Activated T-cell treated with anti-CD3 and anti-CD28 coated beads, Interleukin-2, amount 50 U/mL, for 72 hours (primary cell): ENCODE measurements at regions not wholly inside any gene's neighbourhood (a gene's known extent, or its start where the extent isn't known, plus 50 kb on each side); places are given as distances from the start of the nearest gene placed in this dataset.
A peak's percentile ranks its signal among the peaks of the same experiment; 100 is the strongest.
"Not testable (repeated sequence)": the region's sequence is repeated elsewhere in the genome, so short reads cannot be mapped to it uniquely, and the experiment has no call there.

Experiments
- ATAC-seq, 2 donors: fragments of 150-1000 bp; cut with Tn5 transposase; replicated peaks in 1 of 2; 2 replicates each; pipeline ENCODE4 v1.10.0; 2021; ENCODE audit warnings: moderate library complexity in 2 of 2, mild to moderate bottlenecking in 1 of 2
- DNase-seq, 2 donors: peaks; one replicate each; pipeline ENCODE4 v3.0.0; 2021 to 2022; ENCODE audit warnings: mixed read lengths in 1 of 2
- H3K27ac Mint-ChIP-seq: one replicate; pipeline ENCODE4 v1.8.0; 2022; ENCODE audit warnings: mild to moderate bottlenecking, moderate library complexity, mixed read lengths
- H3K27me3 Mint-ChIP-seq: one replicate; pipeline ENCODE4 v1.8.0; 2022; ENCODE audit warnings: low read depth, mixed read lengths
- H3K36me3 Mint-ChIP-seq, 2 donors: one replicate each; pipeline ENCODE4 v1.8.0; 2022; ENCODE audit warnings: mixed read lengths in 2 of 2, mild to moderate bottlenecking in 1 of 2; ENCODE audit not compliant: insufficient read depth in 2 of 2
- H3K4me1 Mint-ChIP-seq: one replicate; pipeline ENCODE4 v1.8.0; 2022; ENCODE audit warnings: low read depth, mixed read lengths
- H3K4me3 Mint-ChIP-seq, 2 donors: one replicate each; pipeline ENCODE4 v1.8.0; 2022; ENCODE audit warnings: mild to moderate bottlenecking in 2 of 2, mixed read lengths in 2 of 2, moderate library complexity in 2 of 2
- H3K9me3 Mint-ChIP-seq, 2 donors: one replicate each; pipeline ENCODE4 v1.8.0; 2022; ENCODE audit warnings: mixed read lengths in 2 of 2

DNA sequence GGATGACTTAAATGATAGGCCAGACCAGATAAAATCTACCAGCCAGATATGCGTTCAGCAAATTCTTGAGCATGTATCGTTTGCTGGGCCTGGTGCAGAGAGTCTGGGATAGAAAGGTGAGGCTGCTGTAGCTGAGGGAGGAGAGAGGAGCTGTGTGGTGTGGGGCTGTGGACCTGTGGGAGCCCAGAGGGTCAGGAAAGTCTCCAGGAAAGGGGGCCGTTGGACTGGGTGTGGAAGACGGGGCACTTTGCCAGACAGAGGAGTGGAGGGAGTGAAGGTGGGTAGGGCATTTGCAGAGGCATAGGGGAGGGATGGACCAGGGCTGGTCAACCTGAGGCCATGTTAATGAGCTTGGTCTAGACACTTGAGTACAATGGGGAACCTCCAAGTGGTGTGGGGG lies 124.7 kb upstream of the UNC5B start:
- peaks cover 0 to under 1% of the 10 kb centered on the region in 2 donors for H3K36me3 Mint-ChIP-seq

DNA sequence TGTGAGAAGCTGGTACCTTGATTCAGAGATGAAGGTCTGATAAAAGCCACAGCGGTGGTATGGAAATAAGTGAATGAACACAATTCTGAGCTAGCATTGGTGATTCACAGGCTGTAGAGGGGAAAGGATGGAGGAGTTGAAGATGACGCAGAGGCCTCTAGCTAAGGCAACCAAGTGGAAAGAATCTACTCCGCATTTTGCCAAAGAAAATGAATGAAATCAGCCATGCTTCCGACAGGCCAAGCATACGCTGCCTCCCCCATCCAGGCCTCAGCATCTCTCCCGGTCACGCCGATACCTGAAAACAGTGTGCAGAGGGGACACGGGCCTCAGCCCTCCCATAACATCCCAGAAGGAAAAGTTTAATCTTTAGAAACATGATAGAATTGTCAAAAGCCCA lies 124.3 kb upstream of the UNC5B start:
- no peak for DNase-seq
- H3K4me3 Mint-ChIP-seq: no peak overlapping the region

More for the DNA sequence above, 124.7 kb upstream of the UNC5B start:
- Mint-ChIP-seq H3K27ac (no peak overlapping the region), H3K27me3 (peaks cover 14% of the 10 kb centered on the region), H3K9me3 (no peaks in the 10 kb centered on the region), H3K4me1 (no peaks in the 10 kb centered on the region), H3K4me3 (no peak overlapping the region)
- DNase-seq (no peak), ATAC-seq (no peak)

DNA sequence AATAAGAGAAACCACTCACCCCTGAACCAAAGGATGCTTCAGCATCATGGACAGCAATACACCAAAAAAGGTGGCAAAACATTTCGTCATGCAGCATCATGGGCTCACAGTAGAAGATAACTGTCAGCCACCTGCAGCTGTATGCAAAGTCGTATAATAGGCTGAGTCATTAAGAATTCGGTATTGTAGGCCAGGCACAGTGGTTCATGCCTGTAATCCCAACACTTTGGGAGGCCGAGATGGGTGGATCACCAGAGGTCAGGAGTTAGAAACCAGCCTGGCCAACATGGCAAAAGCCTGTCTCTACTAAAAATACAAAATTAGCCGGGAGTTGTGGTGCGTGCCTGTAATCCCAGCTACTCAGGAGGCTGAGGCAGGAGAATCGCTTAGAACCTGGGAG lies 123.8 kb upstream of the UNC5B start:
- H3K4me1 Mint-ChIP-seq, H3K9me3 Mint-ChIP-seq, ATAC-seq, H3K4me3 Mint-ChIP-seq, H3K27ac Mint-ChIP-seq, DNase-seq, H3K36me3 Mint-ChIP-seq: not testable (repeated sequence)
- H3K27me3 Mint-ChIP-seq: peaks cover 19% of the 10 kb centered on the region

More for the DNA sequence above, 124.3 kb upstream of the UNC5B start:
- Mint-ChIP-seq H3K36me3 (peaks cover 0 to 4% of the 10 kb centered on the region in 2 donors), H3K9me3 (no peaks in the 10 kb centered on the region), H3K4me1 (no peaks in the 10 kb centered on the region), H3K27me3 (peaks cover 18% of the 10 kb centered on the region), H3K27ac (no peak overlapping the region)
- no peak for ATAC-seq

DNA sequence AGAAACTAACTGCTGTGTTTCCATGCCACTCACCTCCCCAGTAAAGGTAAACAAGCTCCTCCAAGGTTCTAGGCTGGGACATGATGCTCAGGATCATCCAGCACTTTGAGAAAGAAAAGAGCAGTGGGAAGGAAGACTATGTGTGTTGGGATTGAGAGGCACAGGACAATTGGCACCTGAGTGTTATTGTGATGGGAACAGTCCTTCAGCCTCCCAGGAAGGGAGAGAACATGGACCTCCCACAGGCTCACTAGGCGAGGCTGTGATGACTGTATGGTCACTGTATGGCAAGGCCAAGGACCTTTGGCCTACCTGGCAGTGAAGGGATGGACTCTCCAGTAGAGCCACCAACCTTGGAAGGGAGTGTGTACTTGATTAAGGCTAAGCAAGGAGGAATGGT lies 123.2 kb upstream of the UNC5B start:
- Mint-ChIP-seq H3K9me3 (peaks cover 4% of the 10 kb centered on the region in 2 donors), H3K4me1 (peaks cover 2% of the 10 kb centered on the region), H3K27me3 (peaks cover 24% of the 10 kb centered on the region), H3K27ac (no peak overlapping the region), H3K4me3 (no peak overlapping the region), H3K36me3 (peaks cover 4 to 9% of the 10 kb centered on the region in 2 donors)
- ATAC-seq: no peak
- DNase-seq: no peak

DNA sequence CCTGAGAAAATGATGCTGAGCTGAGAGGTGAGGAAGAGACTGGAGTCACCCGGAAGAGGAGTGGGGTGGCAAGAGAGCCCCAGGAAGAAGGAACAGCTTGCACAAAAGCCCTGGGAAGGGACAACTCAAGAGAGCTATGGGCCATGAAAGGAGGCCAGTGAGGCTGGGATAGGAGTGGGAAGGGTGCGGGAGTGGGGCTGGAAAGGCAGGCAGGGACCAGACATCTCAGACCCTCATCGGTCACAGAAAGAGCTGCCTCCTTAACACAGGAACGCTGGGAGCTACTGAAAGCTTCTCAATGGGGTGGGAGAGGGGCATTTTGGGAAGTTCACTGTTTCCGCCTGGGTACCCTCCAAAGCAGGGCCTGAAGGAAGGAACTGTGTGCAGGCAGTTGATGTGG lies 122.0 kb upstream of the UNC5B start:
- Mint-ChIP-seq H3K27ac (no peak overlapping the region), H3K4me3 (no peak overlapping the region), H3K4me1 (peaks cover 13% of the 10 kb centered on the region), H3K9me3 (peaks cover 5 to 8% of the 10 kb centered on the region in 2 donors), H3K36me3 (peaks cover 6 to 10% of the 10 kb centered on the region in 2 donors), H3K27me3 (peaks cover 27% of the 10 kb centered on the region)
- no peak for DNase-seq
- ATAC-seq: no peak

DNA sequence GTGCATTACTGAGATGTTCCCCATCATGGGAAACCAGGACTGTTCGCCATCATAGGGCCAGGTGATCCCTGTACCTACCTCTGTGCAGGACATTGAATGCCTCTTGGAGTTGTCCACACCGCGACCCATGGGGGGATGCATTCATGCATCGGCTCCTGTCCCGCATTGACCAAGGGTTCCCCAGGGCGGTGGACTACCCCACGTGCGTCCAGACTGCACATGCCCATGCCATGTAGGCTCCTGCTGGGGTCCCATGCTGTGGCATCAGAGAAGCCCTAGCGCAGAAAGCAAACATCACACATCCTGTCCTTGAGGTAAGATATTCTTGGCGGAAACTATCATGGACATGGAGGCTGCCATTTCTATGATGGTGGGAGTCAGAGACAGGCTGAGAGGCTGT lies 121.6 kb upstream of the UNC5B start:
- peaks cover 31% of the 10 kb centered on the region for H3K27me3 Mint-ChIP-seq

DNA sequence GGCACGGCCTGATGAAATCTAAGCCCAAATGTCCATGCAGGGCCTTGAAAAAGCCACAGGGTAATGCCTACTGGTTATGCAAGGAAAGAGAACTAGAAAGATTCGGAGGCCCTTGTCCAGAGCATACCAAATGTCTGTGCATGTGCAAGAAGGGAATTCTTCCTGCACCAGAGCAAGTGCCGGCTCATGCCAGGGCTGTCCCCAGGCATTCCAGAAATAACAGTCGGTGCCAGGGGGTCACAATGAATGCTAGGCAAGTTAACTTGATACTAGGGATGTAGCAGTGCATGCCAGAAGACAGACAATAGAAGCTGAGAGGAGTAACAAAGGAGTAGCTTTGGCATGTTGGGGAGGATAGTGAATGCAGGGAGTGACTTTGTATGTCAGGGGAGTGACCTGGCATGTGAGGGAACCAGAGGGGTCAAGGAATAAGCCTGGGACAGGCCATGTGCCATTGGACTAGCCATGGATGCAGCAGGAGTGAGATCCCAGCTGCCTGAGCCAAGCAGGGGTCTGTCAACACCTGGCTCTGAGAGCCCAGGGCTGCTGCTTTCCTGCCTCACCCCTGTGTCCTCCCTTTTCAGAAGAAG lies 119.5 kb upstream of the UNC5B start:
- no peak for DNase-seq
- no peak for ATAC-seq
- Mint-ChIP-seq H3K27me3 (peaks cover 50% of the 10 kb centered on the region), H3K27ac (no peak overlapping the region), H3K36me3 (peaks cover 6 to 10% of the 10 kb centered on the region in 2 donors), H3K4me3 (no peak overlapping the region), H3K4me1 (peaks cover 14% of the 10 kb centered on the region), H3K9me3 (peaks cover 5 to 8% of the 10 kb centered on the region in 2 donors)

More for the DNA sequence above, 121.6 kb upstream of the UNC5B start:
- peaks cover 6 to 10% of the 10 kb centered on the region in 2 donors for H3K36me3 Mint-ChIP-seq
- no peak overlapping the region for H3K27ac Mint-ChIP-seq
- peaks cover 14% of the 10 kb centered on the region for H3K4me1 Mint-ChIP-seq
- H3K9me3 Mint-ChIP-seq: peaks cover 5 to 8% of the 10 kb centered on the region in 2 donors
- no peak overlapping the region for H3K4me3 Mint-ChIP-seq
- DNase-seq: no peak
- ATAC-seq: no peak

DNA sequence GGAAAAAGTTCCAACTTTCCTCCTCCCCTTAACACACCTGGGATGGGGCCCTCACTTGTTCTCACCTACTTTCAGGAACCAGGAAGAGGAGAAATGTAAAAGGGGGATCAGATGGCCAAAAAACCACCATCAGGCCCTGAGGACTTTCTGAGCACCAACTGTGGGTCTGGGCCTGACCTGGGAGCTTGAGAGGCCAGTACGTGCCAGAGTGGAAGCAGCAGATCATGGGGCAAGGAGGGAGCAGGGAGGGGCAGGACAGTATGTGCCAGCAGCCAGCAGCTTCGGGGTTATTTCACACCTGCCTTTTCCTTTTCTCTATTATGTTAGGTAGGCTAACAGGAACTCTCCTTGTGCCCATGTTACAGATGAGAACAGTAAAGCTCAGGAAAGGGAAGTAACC lies 118.8 kb upstream of the UNC5B start:
- peaks cover 14% of the 10 kb centered on the region for H3K4me1 Mint-ChIP-seq
- peaks cover 54% of the 10 kb centered on the region for H3K27me3 Mint-ChIP-seq
- ATAC-seq: no peak

DNA sequence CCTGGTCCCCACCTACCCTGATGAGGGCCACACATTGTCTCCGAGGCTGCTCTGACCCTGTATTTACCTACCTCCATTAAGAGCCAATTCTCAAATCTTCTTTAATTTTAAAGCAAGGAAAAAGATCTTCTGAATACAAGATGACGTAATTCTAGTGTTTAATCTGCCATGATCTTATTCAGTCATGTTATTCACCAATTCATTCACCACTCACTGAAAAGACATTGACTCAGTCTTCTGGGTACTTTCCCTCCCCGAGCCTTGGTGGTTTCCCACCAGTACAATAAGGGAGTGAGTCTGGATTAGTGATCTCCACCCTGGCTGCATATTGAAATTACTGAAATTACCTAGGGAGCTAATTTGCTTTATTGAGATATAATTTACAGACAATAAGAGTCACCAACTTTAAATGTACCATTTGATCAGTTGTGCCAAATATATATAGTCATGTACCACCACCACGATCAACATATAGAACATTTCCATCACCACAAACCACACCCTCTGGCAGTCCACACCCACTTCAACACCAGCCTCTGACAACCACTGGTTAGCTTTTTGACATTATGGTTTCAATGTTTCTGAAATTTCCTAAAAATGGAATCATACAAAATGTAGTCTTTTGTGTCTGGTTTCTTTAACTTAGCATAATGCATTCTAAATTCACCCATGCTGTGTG lies 117.5 kb upstream of the UNC5B start:
- H3K27me3 Mint-ChIP-seq: peaks cover 58% of the 10 kb centered on the region
- peaks cover 6 to 10% of the 10 kb centered on the region in 2 donors for H3K36me3 Mint-ChIP-seq
- DNase-seq: peak; percentile 55 to 70
- peaks cover 14% of the 10 kb centered on the region for H3K4me1 Mint-ChIP-seq
- peaks cover 5 to 8% of the 10 kb centered on the region in 2 donors for H3K9me3 Mint-ChIP-seq
- H3K27ac Mint-ChIP-seq: peak overlapping the region; percentile 41
- peak; percentile 99 to 100 for ATAC-seq
- H3K4me3 Mint-ChIP-seq: no peak overlapping the region

More for the DNA sequence above, 118.8 kb upstream of the UNC5B start:
- Mint-ChIP-seq H3K4me3 (no peak overlapping the region), H3K27ac (no peak overlapping the region), H3K36me3 (peaks cover 6 to 10% of the 10 kb centered on the region in 2 donors), H3K9me3 (peaks cover 5 to 8% of the 10 kb centered on the region in 2 donors)
- DNase-seq: no peak

DNA sequence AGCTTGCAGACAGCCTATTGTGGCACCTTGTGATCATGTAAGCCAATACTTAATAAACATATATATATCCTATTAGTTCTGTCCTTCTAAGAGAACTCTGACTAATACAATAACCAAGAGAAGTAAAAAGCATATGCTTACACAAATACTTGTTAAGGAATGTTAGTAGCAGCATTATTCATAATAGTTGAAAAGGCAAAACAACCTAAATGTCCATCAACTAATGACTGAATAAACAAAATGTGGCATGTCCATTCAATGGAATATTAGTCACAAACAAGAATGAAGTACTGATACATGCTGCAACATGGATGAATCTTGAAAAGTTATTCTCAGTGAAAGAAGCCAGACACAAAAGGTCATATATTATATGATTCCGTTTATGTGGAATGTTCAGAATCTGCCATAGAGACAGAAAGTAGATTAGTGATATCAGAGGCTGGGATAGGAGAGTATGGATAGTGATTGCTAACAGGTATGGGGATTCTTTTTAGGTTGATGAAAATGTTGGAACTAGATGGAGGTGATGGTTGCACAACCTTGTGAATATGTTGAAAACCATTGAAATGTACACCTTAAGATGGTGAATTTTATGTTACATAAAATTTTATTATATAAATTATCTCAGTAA lies 112.5 kb upstream of the UNC5B start:
- peaks cover 5% of the 10 kb centered on the region for H3K4me1 Mint-ChIP-seq
- H3K27ac Mint-ChIP-seq: no peak overlapping the region
- H3K36me3 Mint-ChIP-seq: no peaks in the 10 kb centered on the region
- no peak for DNase-seq
- no peaks in the 10 kb centered on the region for H3K9me3 Mint-ChIP-seq
- peaks cover 46% of the 10 kb centered on the region for H3K27me3 Mint-ChIP-seq
- H3K4me3 Mint-ChIP-seq: no peak overlapping the region
- no peak for ATAC-seq

DNA sequence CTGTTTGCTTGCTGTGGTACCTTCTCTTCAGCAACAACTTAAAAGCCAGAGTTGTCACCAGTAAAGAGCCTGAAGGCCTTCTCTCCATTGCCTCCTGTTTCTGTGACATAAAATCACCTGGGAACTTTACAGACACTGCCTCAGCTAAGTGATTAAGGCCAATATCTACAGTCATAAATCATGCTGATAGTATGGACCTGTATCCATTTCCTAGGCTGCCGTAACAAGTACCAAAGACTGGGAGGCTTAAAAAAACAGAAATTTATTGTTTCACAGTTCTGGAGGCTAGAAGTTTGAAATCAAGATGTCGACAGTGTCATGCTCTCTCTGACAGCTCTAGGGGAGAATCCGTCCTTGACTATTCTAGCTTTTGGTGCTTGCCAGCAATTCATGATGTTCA lies 108.4 kb upstream of the UNC5B start:
- H3K4me1 Mint-ChIP-seq: no peaks in the 10 kb centered on the region
- H3K36me3 Mint-ChIP-seq: peaks cover 0 to 3% of the 10 kb centered on the region in 2 donors
- H3K27me3 Mint-ChIP-seq: peaks cover 19% of the 10 kb centered on the region
- H3K4me3 Mint-ChIP-seq: no peak overlapping the region
- ATAC-seq (no peak), DNase-seq (no peak)
- peaks cover 3 to 4% of the 10 kb centered on the region in 2 donors for H3K9me3 Mint-ChIP-seq
- no peak overlapping the region for H3K27ac Mint-ChIP-seq

DNA sequence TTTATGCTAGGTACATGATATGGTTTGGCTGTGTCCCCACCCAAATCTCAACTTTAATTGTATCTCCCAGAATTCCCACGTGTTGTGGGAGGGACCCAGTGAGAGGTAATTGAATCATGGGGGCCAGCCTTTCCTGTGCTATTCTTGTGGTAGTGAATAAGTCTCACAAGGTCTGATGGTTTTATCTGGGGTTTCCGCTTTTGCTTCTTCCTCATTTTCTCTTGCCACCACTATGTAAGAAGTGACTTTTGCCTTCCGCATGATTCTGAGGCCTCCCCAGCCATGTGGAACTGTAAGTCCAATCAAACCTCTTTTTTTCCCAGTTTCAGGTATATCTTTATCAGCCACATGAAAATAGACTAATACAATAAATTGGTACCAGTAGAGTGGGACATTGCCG lies 106.2 kb upstream of the UNC5B start:
- not testable (repeated sequence) for H3K4me1 Mint-ChIP-seq, H3K4me3 Mint-ChIP-seq, H3K27ac Mint-ChIP-seq, H3K36me3 Mint-ChIP-seq, DNase-seq, H3K9me3 Mint-ChIP-seq, ATAC-seq
- H3K27me3 Mint-ChIP-seq: peaks cover 11% of the 10 kb centered on the region

DNA sequence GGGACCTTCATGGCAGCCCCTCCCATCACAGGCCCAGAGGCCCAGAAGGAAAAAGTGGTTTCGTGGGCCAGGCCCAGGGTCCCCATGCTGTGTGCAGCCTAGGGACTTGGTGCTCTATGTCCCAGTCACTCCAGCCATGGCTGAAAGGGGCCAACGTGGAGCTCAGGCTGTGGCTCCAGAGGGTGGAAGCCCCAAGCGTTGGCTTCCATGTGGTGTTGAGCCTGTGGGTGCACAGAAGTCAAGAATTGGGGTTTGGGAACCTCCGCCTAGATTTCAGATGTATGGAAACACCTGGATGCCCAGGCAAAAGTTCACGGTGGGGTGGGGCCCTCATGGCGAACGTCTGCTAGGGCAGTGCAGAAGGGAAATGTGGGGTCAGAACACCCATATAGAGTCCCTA lies 105.3 kb upstream of the UNC5B start:
- ATAC-seq, H3K4me1 Mint-ChIP-seq, H3K4me3 Mint-ChIP-seq, H3K27ac Mint-ChIP-seq, DNase-seq, H3K9me3 Mint-ChIP-seq, H3K36me3 Mint-ChIP-seq: not testable (repeated sequence)
- H3K27me3 Mint-ChIP-seq: peaks cover 19% of the 10 kb centered on the region
